Aorta (tissue), 5 donors: ENCODE measurements at regions not wholly inside any gene's neighbourhood (a gene's known extent, or its start where the extent isn't known, plus 50 kb on each side); places are given as distances from the start of the nearest gene placed in this dataset.
A peak's percentile ranks its signal among the peaks of the same experiment; 100 is the strongest.

ENCODE experiments used
- ATAC-seq: fragments of 200-7000 bp; cut with Tn5 transposase; one replicate; pipeline ENCODE4 v1.9.1; 2022; ENCODE audit warnings: moderate library complexity; ENCODE audit not compliant: low FRiP score
- DNase-seq, 2 donors: peaks; one replicate each; pipeline ENCODE4 v3.0.0-alpha.2; 2020
- H3K27ac ChIP-seq, 2 donors: one replicate each; pipeline ENCODE4 v1.5.1; 2013; ENCODE audit warnings: low read length in 2 of 2, mild to moderate bottlenecking in 2 of 2, moderate library complexity in 2 of 2, control low read depth in 1 of 2, inconsistent platforms in 1 of 2, low read depth in 1 of 2
- H3K27me3 ChIP-seq, 2 donors: one replicate each; pipeline ENCODE4 v1.6.1; 2013; ENCODE audit warnings: control low read depth in 1 of 2, low read length in 1 of 2, mild to moderate bottlenecking in 1 of 2, moderate library complexity in 1 of 2; ENCODE audit not compliant: insufficient read depth in 2 of 2, control insufficient read depth in 1 of 2
- H3K36me3 ChIP-seq, 2 donors: one replicate each; pipeline ENCODE4 v1.6.1; 2013; ENCODE audit warnings: control low read depth in 1 of 2, low read length in 1 of 2, mild to moderate bottlenecking in 1 of 2; ENCODE audit not compliant: insufficient read depth in 2 of 2, control insufficient read depth in 1 of 2
- H3K4me1 ChIP-seq, 2 donors: one replicate each; pipeline ENCODE4 v1.6.1; 2013; ENCODE audit warnings: low read length in 2 of 2, control low read depth in 1 of 2, mild to moderate bottlenecking in 1 of 2, moderate library complexity in 1 of 2; ENCODE audit not compliant: insufficient read depth in 2 of 2, control insufficient read depth in 1 of 2
- H3K4me3 ChIP-seq, 2 donors: one replicate each; pipeline ENCODE4 v1.5.1; 2013; ENCODE audit warnings: low read length in 2 of 2, control low read depth in 1 of 2, mild to moderate bottlenecking in 1 of 2
- H3K9me3 ChIP-seq: one replicate; pipeline ENCODE4 v1.6.1; 2013; ENCODE audit warnings: mild to moderate bottlenecking, low read length; ENCODE audit not compliant: control insufficient read depth
- WGBS, 2 donors: extraction: QIAGEN DNeasy Blood & Tissue Kit; methylation state at CpG; one replicate each; pipeline ENCODE4 v1.1.7; 2013; 5-methylcytosine and 5-hydroxymethylcytosine counted together
- intact Hi-C, 2 donors: fragments of 100-400 bp; cut with DNase I; formaldehyde crosslinking; loops; one replicate each; pipeline versions ENCODE4 v1.14.2 to v1.15.0; 2022
- donor health status: healthy with polysubstance abuse.
- donor health status: Bipolar disorder and iron deficiency.
- donor health status: DM: no; HTN: no; CAD: no.
- donor health status: DM: no; HTN: no; CAD: no.
- donor health status: DM: yes; HTN: yes; CAD: no.

GRCh38 chr2:160859096-160859495, 301.1 kb upstream of the TANK start:
- Histone ChIP-seq H3K36me3 (no peaks in the 10 kb centered on the region), H3K9me3 (no peaks in the 10 kb centered on the region), H3K27ac (no peak overlapping the region), H3K4me1 (no peaks in the 10 kb centered on the region), H3K4me3 (no peak overlapping the region), H3K27me3 (no peaks in the 10 kb centered on the region)
- ATAC-seq (no peak), DNase-seq (no peak)
- WGBS, 2 donors: 49 to 58% methylated on average over 2 of the region's 2 CpGs
- intact Hi-C loops: no loop called here

- DNase-seq (no peak), ATAC-seq (no peak)
- Histone ChIP-seq H3K9me3 (no peaks in the 10 kb centered on the region), H3K36me3 (no peaks in the 10 kb centered on the region), H3K4me3 (no peak overlapping the region), H3K4me1 (no peaks in the 10 kb centered on the region), H3K27ac (no peak overlapping the region), H3K27me3 (no peaks in the 10 kb centered on the region)
- WGBS, 2 donors: 21 to 29% methylated on average over 2 of the region's 2 CpGs
- intact Hi-C loops: no loop called here
Observed at GRCh38 chr2:160862226-160862625, 298.0 kb upstream of the TANK start.

GRCh38 chr2:160868891-160869290, 291.3 kb upstream of the TANK start:
- no peaks in the 10 kb centered on the region for H3K27me3 ChIP-seq
- H3K27ac ChIP-seq: peak overlapping the region in 1 of 2 donors; percentile 8
- no peaks in the 10 kb centered on the region for H3K36me3 ChIP-seq
- no peak overlapping the region for H3K4me3 ChIP-seq
- 41 to 44% methylated on average over 3 of the region's 3 CpGs for WGBS, 2 donors
- H3K9me3 ChIP-seq: no peaks in the 10 kb centered on the region
- intact Hi-C loops: no loop called here
- ATAC-seq (peak; percentile 5), DNase-seq (no peak)
- peaks cover 0 to 2% of the 10 kb centered on the region in 2 donors for H3K4me1 ChIP-seq

GRCh38 chr2:160869411-160869810, 290.8 kb upstream of the TANK start:
- DNase-seq (no peak), ATAC-seq (peak; percentile 75)
- Histone ChIP-seq H3K4me1 (peaks cover 0 to 2% of the 10 kb centered on the region in 2 donors), H3K36me3 (no peaks in the 10 kb centered on the region), H3K4me3 (no peak overlapping the region), H3K9me3 (no peaks in the 10 kb centered on the region), H3K27ac (no peak overlapping the region), H3K27me3 (no peaks in the 10 kb centered on the region)
- intact Hi-C loops: no loop called here
- 10 to 12% methylated on average over 2 of the region's 2 CpGs for WGBS, 2 donors

GRCh38 chr2:160870729-160871465, 289.3 kb upstream of the TANK start:
- intact Hi-C loops: no loop called here
- peaks cover 0 to 2% of the 10 kb centered on the region in 2 donors for H3K4me1 ChIP-seq
- no peaks in the 10 kb centered on the region for H3K27me3 ChIP-seq
- H3K27ac ChIP-seq: no peak overlapping the region
- H3K9me3 ChIP-seq: no peaks in the 10 kb centered on the region
- WGBS, 2 donors: 44 to 48% methylated on average over 6 of the region's 6 CpGs
- DNase-seq: no peak
- peak; percentile 15 for ATAC-seq
- no peaks in the 10 kb centered on the region for H3K36me3 ChIP-seq
- no peak overlapping the region for H3K4me3 ChIP-seq

- Histone ChIP-seq H3K4me3 (no peak overlapping the region), H3K4me1 (peaks cover 0 to 2% of the 10 kb centered on the region in 2 donors), H3K27ac (no peak overlapping the region), H3K36me3 (no peaks in the 10 kb centered on the region), H3K9me3 (no peaks in the 10 kb centered on the region), H3K27me3 (no peaks in the 10 kb centered on the region)
- DNase-seq: no peak
- intact Hi-C loops: no loop called here
- WGBS, 2 donors: 98 to 99% methylated on average over 7 of the region's 7 CpGs
- ATAC-seq: no peak
Observed at GRCh38 chr2:160871953-160872352, 288.3 kb upstream of the TANK start.

GRCh38 chr2:160876029-160876428, 284.2 kb upstream of the TANK start:
- no peak for ATAC-seq
- DNase-seq: no peak
- no peaks in the 10 kb centered on the region for H3K9me3 ChIP-seq
- intact Hi-C loops: no loop called here
- 98 to 100% methylated on average over 2 of the region's 2 CpGs for WGBS, 2 donors
- no peak overlapping the region for H3K4me3 ChIP-seq
- no peaks in the 10 kb centered on the region for H3K27me3 ChIP-seq
- no peaks in the 10 kb centered on the region for H3K36me3 ChIP-seq
- no peak overlapping the region for H3K27ac ChIP-seq
- no peaks in the 10 kb centered on the region for H3K4me1 ChIP-seq

GRCh38 chr2:160876765-160877164, 283.5 kb upstream of the TANK start:
- H3K27me3 ChIP-seq: no peaks in the 10 kb centered on the region
- intact Hi-C loops: no loop called here
- no peaks in the 10 kb centered on the region for H3K9me3 ChIP-seq
- ATAC-seq: no peak
- no peaks in the 10 kb centered on the region for H3K4me1 ChIP-seq
- DNase-seq: no peak
- H3K27ac ChIP-seq: no peak overlapping the region
- WGBS, 2 donors: 82 to 88% methylated on average over 3 of the region's 3 CpGs
- H3K36me3 ChIP-seq: no peaks in the 10 kb centered on the region
- no peak overlapping the region for H3K4me3 ChIP-seq

- H3K36me3 ChIP-seq: no peaks in the 10 kb centered on the region
- no peak overlapping the region for H3K27ac ChIP-seq
- no peaks in the 10 kb centered on the region for H3K9me3 ChIP-seq
- intact Hi-C loops: no loop called here
- no peaks in the 10 kb centered on the region for H3K4me1 ChIP-seq
- H3K27me3 ChIP-seq: no peaks in the 10 kb centered on the region
- H3K4me3 ChIP-seq: no peak overlapping the region
- DNase-seq: no peak
- ATAC-seq: no peak
Observed at GRCh38 chr2:160878618-160879017, 281.6 kb upstream of the TANK start.
